ENCODE measurements at regions not wholly inside any gene's neighbourhood (a gene's known extent, or its start where the extent isn't known, plus 50 kb on each side); places are given as distances from the start of the nearest gene placed in this dataset.

GRCh38 chr4:66575008-66575696 lies 904.9 kb upstream of the EPHA5 start:
- TF ChIP-seq CTCF (optimal IDR thresholded peaks at IDR 0.05 in 1 of 3, IDR thresholded peaks at IDR 0.05 in 1 of 3, conservative IDR thresholded peaks at IDR 0.05 in 1 of 3; ENCODE audit: extremely low read depth in 1 of 3, insufficient read depth in 2 of 3, low read length in 3 of 3) (no peak), EZH2 (IDR thresholded peaks at IDR 0.05; ENCODE audit: low read length) (no peak)

Measured in keratinocyte (primary cell).